Muscle of arm (tissue), 1 donor: ENCODE measurements at regions not wholly inside any gene's neighbourhood (a gene's known extent, or its start where the extent isn't known, plus 50 kb on each side); places are given as distances from the start of the nearest gene placed in this dataset.
A peak's percentile ranks its signal among the peaks of the same experiment; 100 is the strongest.
"Not testable (repeated sequence)": the region's sequence is repeated elsewhere in the genome, so short reads cannot be mapped to it uniquely, and the experiment has no call there.

Experiments used
- DNase-seq: peaks from one replicate; pipeline ENCODE4 v3.0.0-alpha.2; 2013

DNA sequence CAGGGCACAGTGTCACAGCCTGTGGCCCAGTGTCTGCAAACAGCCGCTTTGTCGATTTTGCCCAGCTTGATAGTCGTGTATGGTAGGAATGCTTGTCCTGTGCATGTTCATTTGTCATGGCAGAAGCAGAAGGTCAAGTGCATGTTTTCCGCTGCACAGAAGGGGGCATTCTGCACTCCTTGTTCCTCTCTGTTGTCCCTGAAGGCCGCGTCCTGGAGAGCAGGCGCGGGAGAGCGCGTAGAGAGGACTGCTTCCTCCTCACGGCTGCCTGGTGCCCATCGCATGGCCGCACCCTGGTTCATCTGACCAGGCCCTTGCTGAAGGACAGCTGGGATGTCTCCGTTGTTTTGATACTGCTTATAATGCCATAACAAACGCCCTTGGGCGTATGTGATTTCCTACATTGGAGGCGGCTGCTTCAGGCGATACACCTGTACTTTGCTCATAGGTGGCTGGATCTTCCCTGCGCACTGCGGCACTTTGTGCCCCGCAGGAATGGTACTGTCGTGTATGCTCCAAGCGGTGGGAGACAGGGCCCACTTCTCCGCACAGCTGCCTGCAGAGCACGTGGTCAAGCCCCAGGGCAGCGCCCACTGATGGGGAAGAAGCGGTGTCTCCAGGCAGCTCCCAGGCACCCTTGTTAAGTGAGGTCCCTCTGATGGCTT lies 63.5 kb upstream of the LRPAP1 start:
- not testable (repeated sequence) for DNase-seq

DNA sequence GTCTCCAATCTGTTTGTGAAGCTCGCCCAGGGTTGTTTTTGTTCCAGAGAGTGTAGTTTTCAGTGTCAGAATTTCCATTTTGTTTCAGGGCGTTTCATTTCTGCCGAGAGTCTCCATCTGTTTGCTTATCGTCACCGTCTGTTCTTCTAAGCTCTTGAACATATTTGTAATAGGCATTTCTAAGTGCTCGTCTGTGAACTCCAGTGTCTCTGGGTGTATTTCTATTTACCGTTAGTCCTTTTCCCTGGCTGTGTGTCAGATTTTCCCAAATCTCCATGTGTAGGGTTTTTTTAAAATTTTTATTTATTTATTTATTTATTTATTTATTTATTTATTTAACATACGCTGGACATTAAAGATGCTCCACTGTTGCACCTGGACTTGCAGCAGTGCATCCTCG lies 62.5 kb upstream of the LRPAP1 start:
- not testable (repeated sequence) for DNase-seq

DNA sequence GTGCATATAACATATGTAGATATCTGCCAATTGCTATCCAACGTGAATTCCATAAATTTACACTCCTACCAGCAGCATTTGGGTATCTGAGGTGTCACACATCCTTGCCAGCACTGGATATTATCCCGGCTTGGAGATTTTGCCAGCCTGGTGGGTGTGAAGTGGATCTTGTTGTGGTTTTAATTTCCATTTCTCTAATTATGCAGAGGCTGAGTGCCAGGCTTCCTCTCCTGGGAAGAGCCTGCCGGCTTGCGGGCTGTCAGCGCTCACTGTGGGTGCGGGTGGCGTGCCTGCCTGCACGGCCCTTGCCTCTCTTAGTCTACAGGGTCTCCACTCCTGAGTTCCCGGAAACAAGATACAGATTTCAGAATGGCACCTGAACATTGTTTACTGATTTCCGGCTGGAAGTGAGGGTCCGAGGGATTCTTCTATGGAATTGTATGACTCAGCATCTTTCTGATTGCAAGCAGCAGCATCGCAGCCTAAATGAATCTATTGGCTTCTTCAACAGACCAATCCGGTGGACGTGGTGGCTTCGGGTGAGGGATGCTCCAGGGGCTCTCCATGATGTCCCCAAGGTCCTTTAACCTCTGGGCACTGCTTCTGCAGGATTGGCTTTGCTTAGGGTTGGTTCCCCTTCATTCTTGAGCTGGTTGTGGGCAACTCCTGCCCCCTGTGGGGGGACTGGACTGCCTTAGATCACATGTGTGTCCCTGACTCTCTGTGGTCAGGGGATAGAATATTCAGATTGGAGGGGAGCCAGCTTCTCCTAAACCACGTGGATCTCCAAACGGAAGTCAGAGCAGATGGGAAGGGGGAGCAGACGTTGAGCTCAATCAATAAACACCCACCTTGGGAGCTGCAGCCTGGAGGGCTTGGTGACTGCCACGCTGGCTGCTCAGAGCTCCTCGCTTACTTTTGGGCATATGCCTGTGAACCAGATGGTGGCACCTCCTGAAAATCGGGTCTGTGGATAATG lies 58.0 kb upstream of the LRPAP1 start:
- not testable (repeated sequence) for DNase-seq

DNA sequence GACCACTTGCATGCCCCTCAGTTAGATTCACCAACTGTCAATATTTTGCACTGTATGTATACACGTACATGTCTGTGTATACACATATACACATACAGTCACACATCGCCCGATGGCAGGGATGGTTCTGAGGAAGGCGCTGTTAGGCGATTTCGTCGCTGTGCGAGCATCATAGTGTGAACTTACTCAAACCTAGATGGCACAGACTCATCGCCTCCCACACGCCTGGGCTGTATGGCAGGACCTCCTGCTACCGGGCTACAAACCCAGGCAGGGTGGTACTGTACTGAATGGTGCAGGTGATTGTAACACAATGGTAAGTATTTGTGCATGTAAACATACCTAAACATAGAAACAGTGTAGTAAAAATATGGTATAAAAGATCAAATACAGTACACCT lies 57.2 kb upstream of the LRPAP1 start:
- not testable (repeated sequence) for DNase-seq

DNA sequence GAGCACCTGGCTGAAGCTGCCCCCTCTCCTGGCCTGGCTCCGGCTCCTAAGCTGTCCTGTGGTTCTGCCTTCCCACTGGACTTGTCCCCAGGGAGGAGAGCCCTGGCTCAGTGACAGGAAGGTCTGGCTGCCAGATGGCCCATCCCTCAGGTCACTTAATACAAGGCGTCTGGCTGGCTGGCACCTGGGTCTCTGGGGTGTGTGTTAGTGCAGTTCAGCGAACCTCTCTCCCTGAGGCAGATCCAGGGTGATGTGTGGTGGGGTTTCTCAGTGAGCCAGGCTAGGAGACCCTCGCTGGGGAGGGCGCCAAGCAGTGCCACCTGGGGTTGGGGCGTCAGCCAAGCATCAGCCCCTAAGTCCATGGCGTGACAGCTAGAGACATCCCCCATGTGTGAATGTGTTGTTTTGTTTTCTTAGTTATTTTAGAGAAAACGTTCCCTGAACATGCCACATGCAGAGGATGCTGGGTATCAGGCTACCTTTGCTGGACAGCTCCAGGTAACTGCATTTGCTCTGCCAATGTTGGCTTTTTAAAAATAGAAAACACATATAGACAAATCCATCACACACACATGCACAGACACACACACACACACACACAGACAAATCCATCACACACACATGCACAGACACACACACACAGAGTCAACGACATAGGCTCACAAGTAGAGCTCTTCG lies 56.4 kb upstream of the LRPAP1 start:
- DNase-seq, result not testable (repeated sequence)

DNA sequence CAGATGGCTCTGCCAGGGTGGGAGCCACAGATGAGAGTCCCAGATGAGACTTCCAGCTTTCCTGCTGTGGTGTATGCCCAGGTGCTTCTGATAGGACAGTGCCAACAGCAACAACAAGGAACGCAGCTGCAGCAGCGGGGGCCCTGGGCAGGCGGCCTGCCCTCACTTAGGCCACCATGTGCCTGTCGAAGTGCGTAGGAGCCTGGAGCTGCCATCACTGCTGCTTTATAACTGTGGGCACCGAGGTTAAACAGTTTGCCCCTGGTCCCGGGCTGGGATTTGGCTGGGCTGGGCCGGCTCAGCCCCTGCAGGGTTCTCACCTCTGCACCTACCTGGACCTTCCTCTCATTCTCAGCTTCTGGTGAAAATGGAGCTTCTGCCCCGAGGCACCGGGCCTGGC lies 54.4 kb upstream of the LRPAP1 start:
- DNase-seq, result not testable (repeated sequence)

DNA sequence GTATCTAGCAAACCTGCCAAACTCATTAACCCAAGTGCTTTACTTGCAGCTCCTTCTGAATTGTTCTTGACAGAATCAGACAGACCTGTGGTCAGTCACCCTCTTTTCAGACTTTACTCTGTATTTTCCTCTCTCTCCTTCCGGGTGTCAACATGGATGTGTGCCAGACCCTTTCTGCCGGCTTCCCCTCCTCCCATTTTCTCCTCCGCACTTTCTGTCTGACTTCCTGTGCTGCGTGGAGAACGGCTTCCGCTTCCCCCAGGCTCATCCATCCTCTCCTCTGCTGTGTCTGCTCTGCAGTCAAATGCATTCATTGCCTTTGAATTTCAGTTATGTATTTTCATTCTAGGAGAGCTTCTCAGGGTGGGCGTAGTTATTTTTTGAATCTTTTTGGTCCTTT lies 53.3 kb upstream of the LRPAP1 start:
- peak; percentile 15 for DNase-seq

DNA sequence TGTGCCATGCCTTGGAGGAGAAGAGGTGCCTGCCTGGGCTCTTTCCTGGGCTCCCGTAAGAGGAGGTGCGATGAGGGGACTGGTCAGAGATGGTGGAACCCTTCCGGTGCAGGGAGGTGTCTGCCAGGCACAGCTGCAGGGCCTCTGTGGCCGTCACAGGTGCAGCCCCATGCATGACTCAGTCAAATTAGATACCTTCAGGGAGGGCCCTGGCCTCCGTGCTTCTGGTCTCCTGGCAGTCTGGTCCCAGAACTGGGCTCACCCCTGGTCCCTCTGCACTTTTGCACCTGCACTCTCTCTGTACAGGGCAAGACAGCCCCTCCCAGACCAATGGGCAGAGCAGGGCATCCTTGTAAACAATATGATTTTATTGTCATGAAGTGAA lies 49.9 kb upstream of the LRPAP1 start:
- no peak for DNase-seq
